ENCODE measurements at regions not wholly inside any gene's neighbourhood (a gene's known extent, or its start where the extent isn't known, plus 50 kb on each side); places are given as distances from the start of the nearest gene placed in this dataset.

- Histone ChIP-seq H3K9me2 (no peaks in the 10 kb centered on the region), H3K4me1 (ENCODE audit: control insufficient read depth in 1 of 2, insufficient read depth in 2 of 2, low read depth in 1 of 2, low read length in 1 of 2) (no peaks in the 10 kb centered on the region; a peak in 2 of 4 replicates), H2AFZ (ENCODE audit: low read depth) (peak overlapping the region; percentile 69; the same call in 1 of the 2 replicates), H3K27ac (ENCODE audit: low read depth in 2 of 2, low read length in 1 of 2) (peak overlapping the region in 1 of 2 experiments; percentile 34; a peak in 2 of 4 replicates), H3K9ac (no peak overlapping the region), H3K36me3 (replicated peaks in 1 of 2; ENCODE audit: control insufficient read depth in 1 of 2, insufficient read depth in 2 of 2, low read length in 1 of 2) (no peaks in the 10 kb centered on the region), H4K20me1 (ENCODE audit: insufficient read depth) (no peaks in the 10 kb centered on the region), H3K79me2 (ENCODE audit: insufficient read depth) (no peaks in the 10 kb centered on the region), H3K4me3 (ENCODE audit: low read depth in 2 of 2, low read length in 1 of 2) (no peak overlapping the region), H3K27me3 (ENCODE audit: insufficient read depth) (no peaks in the 10 kb centered on the region), H3K4me2 (peak overlapping the region; percentile 12; the same call in 1 of the 2 replicates), H3K9me3 (no peaks in the 10 kb centered on the region), H3F3A (replicated peaks; ENCODE audit: insufficient read depth) (peaks cover 14% of the 10 kb centered on the region)
- ChIA-PET CTCF (interaction anchor here (1.3 kb wide), 1 partner anchor 11 kb away, joined by 5 read pairs; no protein-coding TSS in a partner anchor), POLR2A (no interaction called here)
- TF ChIP-seq USF2 (IDR thresholded peaks at IDR 0.05; ENCODE audit: borderline replicate concordance, low read depth, low read length) (no peak), FOSL2 (IDR thresholded peaks at IDR 0.05; ENCODE audit: borderline replicate concordance, low read depth) (peak; percentile 4; the same call in 1 of the 2 replicates), IRF3 (IDR thresholded peaks at IDR 0.05; ENCODE audit: low read depth, low read length) (no peak), PBX3 (IDR thresholded peaks at IDR 0.05) (peak; percentile 35)
- 12% methylated on average over 4 of the region's 4 CpGs for WGBS (ENCODE audit: low lambda C conversion rate)
- DNase-seq = no peak
Measured at GRCh38 chr14:80269353-80269925, 58.1 kb upstream of the DIO2 start.

GRCh38 chr14:80266930-80267329 lies 55.6 kb upstream of the DIO2 start:
- ChIA-PET POLR2A (no interaction called here), CTCF (interaction anchor here (1.4 kb wide), 1 partner anchor 90 kb away, joined by 3 read pairs; no protein-coding TSS in a partner anchor)
- TF ChIP-seq IRF3 (IDR thresholded peaks at IDR 0.05; ENCODE audit: low read depth, low read length) (no peak), NFIC (IDR thresholded peaks at IDR 0.05; ENCODE audit: borderline replicate concordance) (no peak), NRF1 (IDR thresholded peaks at IDR 0.05; ENCODE audit: low read depth, low read length) (no peak), FOXM1 (IDR thresholded peaks at IDR 0.05; ENCODE audit: low read depth) (no peak), FOXJ3 (CRISPR knock-in tag; IDR thresholded peaks at IDR 0.05) (no peak), TCF12 (IDR thresholded peaks at IDR 0.05) (no peak)
- Histone ChIP-seq H3K79me2 (ENCODE audit: insufficient read depth) (no peaks in the 10 kb centered on the region), H3K9me2 (no peaks in the 10 kb centered on the region), H4K20me1 (ENCODE audit: insufficient read depth) (no peaks in the 10 kb centered on the region), H3K9ac (no peak overlapping the region), H3K27ac (ENCODE audit: low read depth in 2 of 2, low read length in 1 of 2) (no peak overlapping the region), H3K4me2 (no peak overlapping the region), H3K4me1 (ENCODE audit: control insufficient read depth in 1 of 2, insufficient read depth in 2 of 2, low read depth in 1 of 2, low read length in 1 of 2) (no peaks in the 10 kb centered on the region; a peak in 2 of 4 replicates), H3K9me3 (no peaks in the 10 kb centered on the region), H3K4me3 (ENCODE audit: low read depth in 2 of 2, low read length in 1 of 2) (no peak overlapping the region), H3K36me3 (replicated peaks in 1 of 2; ENCODE audit: control insufficient read depth in 1 of 2, insufficient read depth in 2 of 2, low read length in 1 of 2) (no peaks in the 10 kb centered on the region), H3K27me3 (ENCODE audit: insufficient read depth) (no peaks in the 10 kb centered on the region), H2AFZ (ENCODE audit: low read depth) (no peak overlapping the region), H3F3A (replicated peaks; ENCODE audit: insufficient read depth) (peaks cover 5% of the 10 kb centered on the region)
- WGBS (ENCODE audit: low lambda C conversion rate) = 51% methylated on average over 3 of the region's 3 CpGs
- no peak for DNase-seq
